IPS-18a (cell line): ENCODE measurements at regions not wholly inside any gene's neighbourhood (a gene's known extent, or its start where the extent isn't known, plus 50 kb on each side); places are given as distances from the start of the nearest gene placed in this dataset.

ENCODE experiments used
- H3K27ac ChIP-seq: one replicate; pipeline ENCODE4 v1.5.1; 2013; ENCODE audit warnings: low read length
- H3K27me3 ChIP-seq: one replicate; pipeline ENCODE4 v1.6.1; 2013; ENCODE audit warnings: mild to moderate bottlenecking, low read length; ENCODE audit not compliant: control insufficient read depth, insufficient read depth
- H3K36me3 ChIP-seq: one replicate; pipeline ENCODE4 v1.6.1; 2013; ENCODE audit warnings: low read depth, low read length; ENCODE audit not compliant: control insufficient read depth
- H3K4me1 ChIP-seq: one replicate; pipeline ENCODE4 v1.6.1; 2013; ENCODE audit warnings: low read depth, low read length; ENCODE audit not compliant: control insufficient read depth
- H3K4me3 ChIP-seq: one replicate; pipeline ENCODE4 v1.5.1; 2013; ENCODE audit warnings: low read length
- H3K9ac ChIP-seq: one replicate; pipeline ENCODE4 v1.6.1; 2013; ENCODE audit warnings: mild to moderate bottlenecking, low read length, moderate library complexity
- H3K9me3 ChIP-seq: one replicate; pipeline ENCODE4 v1.6.1; 2013; ENCODE audit warnings: low read depth, low read length; ENCODE audit not compliant: control insufficient read depth

- Histone ChIP-seq H3K27ac (no peak overlapping the region), H3K27me3 (no peaks in the 10 kb centered on the region)
Measured at GRCh38 chr17:33973491-33973890, 281.6 kb upstream of the CCL2 start.

GRCh38 chr17:33974276-33974675, 280.8 kb upstream of the CCL2 start:
- H3K27me3 ChIP-seq = no peaks in the 10 kb centered on the region

More at GRCh38 chr17:33973491-33973890, 281.6 kb upstream of the CCL2 start:
- Histone ChIP-seq H3K9me3 (no peaks in the 10 kb centered on the region), H3K4me1 (peaks cover 5% of the 10 kb centered on the region), H3K36me3 (no peaks in the 10 kb centered on the region), H3K4me3 (no peak overlapping the region), H3K9ac (no peak overlapping the region)

GRCh38 chr17:33976831-33977230, 278.3 kb upstream of the CCL2 start:
- H3K4me1 ChIP-seq = no peaks in the 10 kb centered on the region
- H3K9ac ChIP-seq = no peak overlapping the region
- no peak overlapping the region for H3K4me3 ChIP-seq
- no peaks in the 10 kb centered on the region for H3K36me3 ChIP-seq
- H3K9me3 ChIP-seq = no peaks in the 10 kb centered on the region
- H3K27me3 ChIP-seq = no peaks in the 10 kb centered on the region
- H3K27ac ChIP-seq = no peak overlapping the region

More at GRCh38 chr17:33974276-33974675, 280.8 kb upstream of the CCL2 start:
- Histone ChIP-seq H3K4me1 (no peaks in the 10 kb centered on the region), H3K36me3 (no peaks in the 10 kb centered on the region), H3K9me3 (no peaks in the 10 kb centered on the region), H3K4me3 (no peak overlapping the region), H3K27ac (no peak overlapping the region), H3K9ac (no peak overlapping the region)

GRCh38 chr17:33977729-33978514, 277.2 kb upstream of the CCL2 start:
- H3K9me3 ChIP-seq = no peaks in the 10 kb centered on the region
- H3K9ac ChIP-seq = no peak overlapping the region
- no peak overlapping the region for H3K4me3 ChIP-seq
- H3K36me3 ChIP-seq = no peaks in the 10 kb centered on the region
- no peak overlapping the region for H3K27ac ChIP-seq
- H3K27me3 ChIP-seq = no peaks in the 10 kb centered on the region
- H3K4me1 ChIP-seq = no peaks in the 10 kb centered on the region

GRCh38 chr17:33978889-33979288, 276.2 kb upstream of the CCL2 start:
- Histone ChIP-seq H3K4me1 (no peaks in the 10 kb centered on the region), H3K27me3 (no peaks in the 10 kb centered on the region), H3K36me3 (no peaks in the 10 kb centered on the region), H3K9me3 (no peaks in the 10 kb centered on the region), H3K27ac (no peak overlapping the region), H3K4me3 (no peak overlapping the region), H3K9ac (no peak overlapping the region)

GRCh38 chr17:33980193-33980592, 274.9 kb upstream of the CCL2 start:
- H3K4me3 ChIP-seq = no peak overlapping the region

GRCh38 chr17:33981711-33982601, 273.1 kb upstream of the CCL2 start:
- Histone ChIP-seq H3K4me1 (no peaks in the 10 kb centered on the region), H3K27ac (no peak overlapping the region), H3K36me3 (no peaks in the 10 kb centered on the region), H3K9me3 (no peaks in the 10 kb centered on the region), H3K9ac (no peak overlapping the region), H3K27me3 (no peaks in the 10 kb centered on the region), H3K4me3 (no peak overlapping the region)

More at GRCh38 chr17:33980193-33980592, 274.9 kb upstream of the CCL2 start:
- Histone ChIP-seq H3K27ac (no peak overlapping the region), H3K36me3 (no peaks in the 10 kb centered on the region), H3K9ac (no peak overlapping the region), H3K4me1 (no peaks in the 10 kb centered on the region), H3K9me3 (no peaks in the 10 kb centered on the region), H3K27me3 (no peaks in the 10 kb centered on the region)

- Histone ChIP-seq H3K9ac (no peak overlapping the region), H3K36me3 (no peaks in the 10 kb centered on the region), H3K4me3 (no peak overlapping the region), H3K9me3 (no peaks in the 10 kb centered on the region), H3K27ac (no peak overlapping the region), H3K4me1 (no peaks in the 10 kb centered on the region), H3K27me3 (no peaks in the 10 kb centered on the region)
Measured at GRCh38 chr17:33982909-33983308, 272.2 kb upstream of the CCL2 start.

- Histone ChIP-seq H3K4me1 (no peaks in the 10 kb centered on the region), H3K36me3 (no peaks in the 10 kb centered on the region), H3K9ac (no peak overlapping the region), H3K9me3 (no peaks in the 10 kb centered on the region), H3K4me3 (no peak overlapping the region), H3K27ac (no peak overlapping the region), H3K27me3 (no peaks in the 10 kb centered on the region)
Measured at GRCh38 chr17:33983824-33984574, 271.1 kb upstream of the CCL2 start.

- Histone ChIP-seq H3K9ac (no peak overlapping the region), H3K4me1 (no peaks in the 10 kb centered on the region), H3K36me3 (no peaks in the 10 kb centered on the region), H3K4me3 (no peak overlapping the region), H3K9me3 (no peaks in the 10 kb centered on the region), H3K27me3 (no peaks in the 10 kb centered on the region), H3K27ac (no peak overlapping the region)
Measured at GRCh38 chr17:33986088-33986487, 269.0 kb upstream of the CCL2 start.

GRCh38 chr17:33986566-33986965, 268.5 kb upstream of the CCL2 start:
- no peaks in the 10 kb centered on the region for H3K4me1 ChIP-seq
- H3K27me3 ChIP-seq = no peaks in the 10 kb centered on the region
- no peaks in the 10 kb centered on the region for H3K36me3 ChIP-seq
- H3K9me3 ChIP-seq = no peaks in the 10 kb centered on the region
- no peak overlapping the region for H3K9ac ChIP-seq
- no peak overlapping the region for H3K27ac ChIP-seq
- no peak overlapping the region for H3K4me3 ChIP-seq
